Ishikawa (cell line): ENCODE measurements at regions not wholly inside any gene's neighbourhood (a gene's known extent, or its start where the extent isn't known, plus 50 kb on each side); places are given as distances from the start of the nearest gene placed in this dataset.

Source experiments
- CREB1 ChIP-seq: IDR thresholded peaks from 2 replicates; pipeline ENCODE4 v1.6.1; 2012; ENCODE audit warnings: low read depth
- EP300 ChIP-seq: IDR thresholded peaks from 2 replicates; pipeline ENCODE4 v1.6.1; 2012; ENCODE audit warnings: borderline replicate concordance
- FOXM1 ChIP-seq: IDR thresholded peaks from 2 replicates; pipeline ENCODE4 v1.6.1; 2012; ENCODE audit warnings: low read depth, borderline replicate concordance
- MAX ChIP-seq: IDR thresholded peaks from 2 replicates; pipeline ENCODE4 v1.6.1; 2012
- REST ChIP-seq: IDR thresholded peaks from 2 replicates; pipeline ENCODE4 v1.6.1; 2012; ENCODE audit warnings: low read depth, mild to moderate bottlenecking
- TAF1 ChIP-seq: IDR thresholded peaks from 2 replicates; pipeline ENCODE4 v1.6.1; 2012; ENCODE audit warnings: low read depth, mild to moderate bottlenecking
- YY1 ChIP-seq: IDR thresholded peaks from 2 replicates; pipeline ENCODE4 v1.6.1; 2012; ENCODE audit warnings: low read depth

- TF ChIP-seq EP300 (no peak), MAX (no peak), REST (no peak), FOXM1 (no peak), TAF1 (no peak), YY1 (no peak), CREB1 (no peak)
Observed at GRCh38 chr6:22956029-22956681, 386.8 kb downstream of the HDGFL1 start.
